DMS 273 treated with DMSO at 0.1 percent for 48 hours (cell line): ENCODE measurements at regions not wholly inside any gene's neighbourhood (a gene's known extent, or its start where the extent isn't known, plus 50 kb on each side); places are given as distances from the start of the nearest gene placed in this dataset.

Experiments used
- DNase-seq: peaks from one replicate; lab custom pipeline; 2025; lab: John Stamatoyannopoulos, UW

GRCh38 chr22:49178246-49179005 lies 649.2 kb downstream of the BRD1 start:
- no peak for DNase-seq

GRCh38 chr22:49177666-49178065 lies 650.0 kb downstream of the BRD1 start:
- no peak for DNase-seq

GRCh38 chr22:49176956-49177355 lies 650.7 kb downstream of the BRD1 start:
- DNase-seq = no peak

GRCh38 chr22:49170053-49170452 lies 657.6 kb downstream of the BRD1 start:
- no peak for DNase-seq

GRCh38 chr22:49169074-49169744 lies 658.5 kb downstream of the BRD1 start:
- no peak for DNase-seq

- no peak for DNase-seq
Measured at GRCh38 chr22:49168219-49168813, 659.4 kb downstream of the BRD1 start.

- DNase-seq = no peak
Measured at GRCh38 chr22:49166746-49167145, 660.9 kb downstream of the BRD1 start.

- DNase-seq = no peak
Measured at GRCh38 chr22:49166211-49166610, 661.5 kb downstream of the BRD1 start.

GRCh38 chr22:49164773-49165320 lies 662.8 kb downstream of the BRD1 start:
- DNase-seq = no peak

- DNase-seq = no peak
Measured at GRCh38 chr22:49163960-49164690, 663.5 kb downstream of the BRD1 start.

GRCh38 chr22:49163258-49163959 lies 664.3 kb downstream of the BRD1 start:
- DNase-seq = no peak

GRCh38 chr22:49162841-49163240 lies 664.8 kb downstream of the BRD1 start:
- no peak for DNase-seq

GRCh38 chr22:49161002-49161850 lies 666.4 kb downstream of the BRD1 start:
- no peak for DNase-seq

GRCh38 chr22:49160261-49161001 lies 667.2 kb downstream of the BRD1 start:
- DNase-seq = no peak

GRCh38 chr22:49159711-49160110 lies 668.0 kb downstream of the BRD1 start:
- no peak for DNase-seq

- DNase-seq = no peak
Measured at GRCh38 chr22:49158741-49159564, 668.7 kb downstream of the BRD1 start.

GRCh38 chr22:49157529-49158339 lies 669.9 kb downstream of the BRD1 start:
- no peak for DNase-seq

- DNase-seq = no peak
Measured at GRCh38 chr22:49156662-49157285, 670.9 kb downstream of the BRD1 start.
